ENCODE measurements at regions not wholly inside any gene's neighbourhood (a gene's known extent, or its start where the extent isn't known, plus 50 kb on each side); places are given as distances from the start of the nearest gene placed in this dataset.

DNA sequence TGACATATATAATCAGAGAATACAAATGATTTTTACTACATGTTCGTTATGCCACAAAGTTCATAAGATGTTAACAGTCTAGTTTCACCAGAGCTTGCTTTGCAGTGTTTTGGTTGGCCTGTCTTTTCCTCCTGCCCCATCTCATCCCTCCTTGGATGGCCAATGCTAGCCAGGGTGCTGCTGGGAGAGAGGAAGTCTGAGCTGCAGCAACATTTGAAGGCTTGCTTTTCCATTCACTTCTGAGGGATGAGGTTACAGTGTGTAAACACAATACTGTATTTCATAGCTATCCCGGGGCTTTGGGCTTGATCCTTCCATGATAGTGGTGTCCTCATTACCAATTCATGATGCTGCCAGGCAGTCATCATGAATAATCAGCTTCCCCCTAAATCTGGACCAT is 170.5 kb downstream of the RAB11FIP2 start:
- WGBS, 2 donors, result 54% methylated on average over 2 of the region's 2 CpGs

DNA sequence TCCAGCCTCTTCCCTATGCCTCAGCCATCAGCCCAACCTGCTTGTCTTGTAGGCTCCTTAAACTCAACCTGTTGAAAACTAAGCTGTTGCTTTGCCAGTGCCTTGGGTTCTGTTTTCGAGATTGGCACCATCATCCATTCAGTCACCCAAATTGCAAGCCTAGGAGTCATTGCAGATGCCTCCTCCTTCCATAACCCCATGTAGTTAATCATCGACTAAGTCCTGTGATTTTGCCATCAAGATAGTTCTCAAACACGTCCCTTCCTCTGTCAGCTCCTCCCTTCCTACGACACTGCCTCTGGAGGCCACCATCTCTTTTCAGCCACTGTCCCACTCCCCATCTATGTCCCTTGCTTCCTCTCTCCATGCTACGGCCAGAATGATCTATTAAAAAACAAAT is 168.1 kb downstream of the RAB11FIP2 start:
- no peaks in the 10 kb centered on the region for H3K9me3 ChIP-seq
- no peaks in the 10 kb centered on the region for H3K27me3 ChIP-seq
- no peak for DNase-seq (ENCODE audit: low spot score in 2 of 2)
- H3K4me3 ChIP-seq, result no peak overlapping the region
- H3K4me1 ChIP-seq, result no peaks in the 10 kb centered on the region
- WGBS, 2 donors, result 79 to 84% methylated on average over 5 of the region's 5 CpGs
- H3K27ac ChIP-seq, result no peak overlapping the region
- no peaks in the 10 kb centered on the region for H3K36me3 ChIP-seq
- no peak for TF ChIP-seq EP300 (IDR thresholded peaks at IDR 0.05)
- TF ChIP-seq, protein P1, sequence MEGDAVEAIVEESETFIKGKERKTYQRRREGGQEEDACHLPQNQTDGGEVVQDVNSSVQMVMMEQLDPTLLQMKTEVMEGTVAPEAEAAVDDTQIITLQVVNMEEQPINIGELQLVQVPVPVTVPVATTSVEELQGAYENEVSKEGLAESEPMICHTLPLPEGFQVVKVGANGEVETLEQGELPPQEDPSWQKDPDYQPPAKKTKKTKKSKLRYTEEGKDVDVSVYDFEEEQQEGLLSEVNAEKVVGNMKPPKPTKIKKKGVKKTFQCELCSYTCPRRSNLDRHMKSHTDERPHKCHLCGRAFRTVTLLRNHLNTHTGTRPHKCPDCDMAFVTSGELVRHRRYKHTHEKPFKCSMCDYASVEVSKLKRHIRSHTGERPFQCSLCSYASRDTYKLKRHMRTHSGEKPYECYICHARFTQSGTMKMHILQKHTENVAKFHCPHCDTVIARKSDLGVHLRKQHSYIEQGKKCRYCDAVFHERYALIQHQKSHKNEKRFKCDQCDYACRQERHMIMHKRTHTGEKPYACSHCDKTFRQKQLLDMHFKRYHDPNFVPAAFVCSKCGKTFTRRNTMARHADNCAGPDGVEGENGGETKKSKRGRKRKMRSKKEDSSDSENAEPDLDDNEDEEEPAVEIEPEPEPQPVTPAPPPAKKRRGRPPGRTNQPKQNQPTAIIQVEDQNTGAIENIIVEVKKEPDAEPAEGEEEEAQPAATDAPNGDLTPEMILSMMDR (IDR thresholded peaks at IDR 0.05), result no peak
- no peak for TF ChIP-seq POLR2A (IDR thresholded peaks at IDR 0.05)

More for the DNA sequence above, 170.5 kb downstream of the RAB11FIP2 start:
- Histone ChIP-seq H3K27me3 (no peaks in the 10 kb centered on the region), H3K4me3 (no peak overlapping the region), H3K36me3 (no peaks in the 10 kb centered on the region), H3K9me3 (no peaks in the 10 kb centered on the region), H3K27ac (no peak overlapping the region), H3K4me1 (no peaks in the 10 kb centered on the region)
- TF ChIP-seq, protein P1 (IDR thresholded peaks at IDR 0.05), result no peak
- no peak for TF ChIP-seq EP300 (IDR thresholded peaks at IDR 0.05)
- no peak for TF ChIP-seq POLR2A (IDR thresholded peaks at IDR 0.05)
- no peak for DNase-seq (ENCODE audit: low spot score in 2 of 2)

DNA sequence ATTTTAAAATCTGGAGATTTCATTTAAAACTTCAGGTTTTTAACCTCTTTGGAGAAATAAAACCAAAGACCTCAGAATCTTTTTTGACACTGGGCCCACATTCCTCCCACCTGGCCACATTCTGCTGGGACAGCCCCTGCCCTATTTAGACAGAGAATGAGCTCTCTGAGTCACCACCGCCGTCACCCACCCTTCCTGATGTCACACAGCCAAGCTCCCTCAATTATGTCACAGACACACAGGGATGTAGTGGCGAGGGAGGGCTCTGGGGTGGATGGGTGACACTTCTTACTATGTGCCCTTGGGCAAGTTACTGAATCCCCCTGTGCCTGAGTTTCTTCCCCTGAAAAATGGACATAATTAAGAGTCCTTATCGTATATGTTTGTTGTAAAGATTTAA is 162.6 kb downstream of the RAB11FIP2 start:
- Histone ChIP-seq H3K36me3 (no peaks in the 10 kb centered on the region), H3K27ac (no peak overlapping the region), H3K4me1 (no peaks in the 10 kb centered on the region), H3K9me3 (no peaks in the 10 kb centered on the region), H3K27me3 (no peaks in the 10 kb centered on the region), H3K4me3 (no peak overlapping the region)
- no peak for DNase-seq (ENCODE audit: low spot score in 2 of 2)
- 61 to 68% methylated on average over 4 of the region's 4 CpGs for WGBS, 2 donors
- TF ChIP-seq EP300 (IDR thresholded peaks at IDR 0.05), result no peak
- TF ChIP-seq, protein P1 (IDR thresholded peaks at IDR 0.05), result no peak
- TF ChIP-seq POLR2A (IDR thresholded peaks at IDR 0.05), result no peak

DNA sequence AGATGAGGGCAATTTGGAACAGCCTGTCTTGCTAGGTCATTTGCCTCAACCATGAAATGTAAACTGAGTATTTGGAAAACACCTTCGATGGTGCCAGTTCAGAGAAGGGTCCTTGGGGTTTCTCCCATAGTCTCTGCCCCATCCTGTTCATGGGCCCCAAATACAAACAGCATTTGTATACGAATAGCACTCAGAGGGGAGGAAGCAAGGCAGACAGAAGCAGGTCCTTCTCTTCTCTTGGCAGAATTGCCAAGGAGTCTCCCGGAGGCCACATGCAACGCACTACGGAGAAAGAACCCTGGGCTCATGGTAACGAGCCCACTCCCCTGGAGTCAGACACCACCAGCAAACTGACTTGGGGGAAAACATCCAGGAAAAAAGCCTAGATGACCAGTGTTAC is 162.1 kb downstream of the RAB11FIP2 start:
- H3K9me3 ChIP-seq, result no peaks in the 10 kb centered on the region
- H3K4me1 ChIP-seq, result no peaks in the 10 kb centered on the region
- no peaks in the 10 kb centered on the region for H3K27me3 ChIP-seq
- 50 to 55% methylated on average over 6 of the region's 6 CpGs for WGBS, 2 donors
- no peak for DNase-seq (ENCODE audit: low spot score in 2 of 2)
- H3K27ac ChIP-seq, result no peak overlapping the region
- TF ChIP-seq POLR2A (IDR thresholded peaks at IDR 0.05) (no peak), EP300 (IDR thresholded peaks at IDR 0.05) (no peak)
- TF ChIP-seq, protein P1 (IDR thresholded peaks at IDR 0.05), result no peak
- no peak overlapping the region for H3K4me3 ChIP-seq
- H3K36me3 ChIP-seq, result no peaks in the 10 kb centered on the region

DNA sequence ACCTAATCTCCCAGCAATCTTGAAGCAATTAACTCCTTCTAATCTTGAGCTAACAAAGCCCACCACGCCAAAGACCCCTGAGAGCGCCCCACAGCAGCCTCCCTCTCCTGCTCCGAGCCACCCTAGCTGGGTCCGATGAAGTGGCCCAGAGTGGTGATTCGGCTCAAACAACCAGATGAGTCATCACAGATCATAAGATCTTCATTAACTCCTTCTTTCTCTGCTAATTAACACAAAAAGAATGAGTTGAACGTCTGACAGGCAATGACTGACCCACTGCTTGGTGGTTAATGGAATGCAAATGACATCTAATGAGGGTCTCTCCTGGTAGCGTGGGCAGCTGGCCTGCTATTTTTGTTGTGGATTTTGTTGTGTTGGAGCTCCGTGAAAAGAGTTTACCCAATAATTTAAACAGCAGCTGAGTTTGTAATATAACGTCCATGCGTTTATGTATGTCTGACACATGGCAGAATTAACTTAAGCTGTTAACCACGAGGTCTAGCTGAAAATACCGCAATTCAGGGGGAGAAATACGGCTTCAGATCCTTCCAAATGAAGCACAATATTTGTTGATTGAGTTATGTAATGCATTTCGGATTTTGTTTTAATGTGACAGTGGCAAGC is 161.4 kb downstream of the RAB11FIP2 start:
- H3K27ac ChIP-seq, result no peak overlapping the region
- 48 to 50% methylated on average over 14 of the region's 14 CpGs for WGBS, 2 donors
- H3K27me3 ChIP-seq, result no peaks in the 10 kb centered on the region
- no peaks in the 10 kb centered on the region for H3K9me3 ChIP-seq
- no peak overlapping the region for H3K4me3 ChIP-seq
- H3K36me3 ChIP-seq, result no peaks in the 10 kb centered on the region
- H3K4me1 ChIP-seq, result no peaks in the 10 kb centered on the region
- TF ChIP-seq, protein P1 (IDR thresholded peaks at IDR 0.05), result no peak
- TF ChIP-seq POLR2A (IDR thresholded peaks at IDR 0.05), result no peak
- DNase-seq (ENCODE audit: low spot score in 2 of 2), result no peak
